HL-60/S4 treated with phorbol 12-myristate 13-acetate at 8.2 ng/mL for 4 days and 3 days (cell line): ENCODE measurements at regions not wholly inside any gene's neighbourhood (a gene's known extent, or its start where the extent isn't known, plus 50 kb on each side); places are given as distances from the start of the nearest gene placed in this dataset.
"Not testable (repeated sequence)": the region's sequence is repeated elsewhere in the genome, so short reads cannot be mapped to it uniquely, and the experiment has no call there.

Experiments
- in situ Hi-C: fragments of 300-500 bp; cut with MboI; formaldehyde crosslinking; loops from 2 replicates; pipeline ENCODE4 v1.15.0; 2022; ENCODE audit warnings: low sequenced_read_pairs

- in situ Hi-C loops, result no loop called here
Measured at GRCh38 chr6:85287158-85287557, 162.7 kb upstream of the NT5E start.

GRCh38 chr6:85286507-85286906 lies 163.4 kb upstream of the NT5E start:
- in situ Hi-C loops, result not testable (repeated sequence)

GRCh38 chr6:85285934-85286333 lies 163.9 kb upstream of the NT5E start:
- in situ Hi-C loops, result no loop called here

GRCh38 chr6:85285114-85285513 lies 164.8 kb upstream of the NT5E start:
- in situ Hi-C loops, result no loop called here

GRCh38 chr6:85283436-85283835 lies 166.4 kb upstream of the NT5E start:
- in situ Hi-C loops, result no loop called here

GRCh38 chr6:85278466-85279035 lies 171.3 kb upstream of the NT5E start:
- in situ Hi-C loops, result no loop called here

- in situ Hi-C loops, result not testable (repeated sequence)
Measured at GRCh38 chr6:85276026-85276425, 173.9 kb upstream of the NT5E start.

GRCh38 chr6:85275338-85275985 lies 174.4 kb upstream of the NT5E start:
- in situ Hi-C loops, result no loop called here

GRCh38 chr6:85273870-85274269 lies 176.0 kb upstream of the NT5E start:
- in situ Hi-C loops, result no loop called here

- in situ Hi-C loops, result no loop called here
Measured at GRCh38 chr6:85273046-85273445, 176.8 kb upstream of the NT5E start.

GRCh38 chr6:85272592-85272991 lies 177.3 kb upstream of the NT5E start:
- in situ Hi-C loops, result no loop called here

- in situ Hi-C loops, result no loop called here
Measured at GRCh38 chr6:85262621-85263020, 187.3 kb upstream of the NT5E start.

GRCh38 chr6:85261271-85261670 lies 188.6 kb upstream of the NT5E start:
- in situ Hi-C loops, result no loop called here

GRCh38 chr6:85255661-85256060 lies 194.2 kb upstream of the NT5E start:
- in situ Hi-C loops, result no loop called here

- in situ Hi-C loops, result no loop called here
Measured at GRCh38 chr6:85252552-85252951, 197.3 kb upstream of the NT5E start.

GRCh38 chr6:85252085-85252484 lies 197.8 kb upstream of the NT5E start:
- in situ Hi-C loops, result no loop called here

GRCh38 chr6:85251300-85251699 lies 198.6 kb upstream of the NT5E start:
- in situ Hi-C loops, result no loop called here

- in situ Hi-C loops, result no loop called here
Measured at GRCh38 chr6:85250586-85251220, 199.2 kb upstream of the NT5E start.

- in situ Hi-C loops, result no loop called here
Measured at GRCh38 chr6:85245004-85245403, 204.9 kb upstream of the NT5E start.

GRCh38 chr6:85241498-85242052 lies 208.3 kb upstream of the NT5E start:
- in situ Hi-C loops, result no loop called here

- in situ Hi-C loops, result no loop called here
Measured at GRCh38 chr6:85240787-85241385, 209.0 kb upstream of the NT5E start.

GRCh38 chr6:85237478-85237877 lies 212.4 kb upstream of the NT5E start:
- in situ Hi-C loops, result no loop called here
